ENCODE measurements at regions not wholly inside any gene's neighbourhood (a gene's known extent, or its start where the extent isn't known, plus 50 kb on each side); places are given as distances from the start of the nearest gene placed in this dataset.

- no TSS peak for BruUV-seq (replicated peaks)
- POLR2A ChIA-PET = interaction anchor here (0.8 kb wide), 1 partner anchor 50 kb away, joined by 7 read pairs; no protein-coding TSS in a partner anchor
- CTCF ChIA-PET = interaction anchor here (0.7 to 3.9 kb wide), 15 partner anchors 14 to 820 kb away, joined by 3 to 89 read pairs (median 4); no protein-coding TSS in a partner anchor
- peak overlapping the region; percentile 10 for H3K4me2 ChIP-seq (ENCODE audit: insufficient read depth, low read length)
- H3K79me2 ChIP-seq (ENCODE audit: control insufficient read depth, insufficient read depth, low read length) = no peaks in the 10 kb centered on the region
- dilution Hi-C loops (cut with MboI; ENCODE audit: extremely low pct_ligation_motif_present, low sequenced_read_pairs) = no loop called here
- no peak overlapping the region for H3K9ac ChIP-seq (replicated peaks; ENCODE audit: extremely low read depth, insufficient read depth, low read length)
- no peak overlapping the region for H2AFZ ChIP-seq (ENCODE audit: low read depth, low read length)
- no peak overlapping the region for H3K4me3 ChIP-seq (replicated peaks in 1 of 3; ENCODE audit: insufficient read depth in 1 of 3, low read depth in 1 of 3, low read length in 3 of 3)
- intact Hi-C loops (cut with micrococcal nuclease) = loop anchor here (1.0 to 10.0 kb wide), 2 partner anchors 50 to 352 kb away; no protein-coding TSS in a partner anchor
- TF ChIP-seq MYC (IDR thresholded peaks at IDR 0.05; ENCODE audit: low read depth, low read length) (no peak), FOS (IDR thresholded peaks at IDR 0.05; ENCODE audit: borderline replicate concordance, insufficient read depth, low read length) (no peak), POLR2AphosphoS5 (IDR thresholded peaks at IDR 0.05; ENCODE audit: insufficient read depth, low read depth, low read length) (no peak), GATA2 (IDR thresholded peaks at IDR 0.05; ENCODE audit: insufficient read depth, insufficient read length, low read depth, low read length) (no peak), MAX (IDR thresholded peaks at IDR 0.05; ENCODE audit: insufficient read depth, insufficient read length) (no peak), CTCF (IDR thresholded peaks at IDR 0.05; ENCODE audit: extremely low read depth in 1 of 2, insufficient read depth in 1 of 2, low read depth in 1 of 2, low read length in 2 of 2) (no peak), EZH2 (IDR thresholded peaks at IDR 0.05; ENCODE audit: borderline replicate concordance, low read depth, low read length, severe bottlenecking) (no peak), JUN (IDR thresholded peaks at IDR 0.05; ENCODE audit: borderline replicate concordance, insufficient read depth, insufficient read length, low read depth) (no peak), POLR2A (IDR thresholded peaks at IDR 0.05; ENCODE audit: low read depth, low read length) (no peak)
- no peak overlapping the region for H3K27ac ChIP-seq (ENCODE audit: insufficient read depth, low read depth, low read length)
- no peaks in the 10 kb centered on the region for H3K36me3 ChIP-seq (ENCODE audit: control insufficient read depth in 2 of 2, extremely low read depth in 1 of 2, insufficient read depth in 2 of 2, low read length in 2 of 2)
- H3K9me3 ChIP-seq (replicated peaks; ENCODE audit: control insufficient read depth, insufficient read depth, low read length) = no peaks in the 10 kb centered on the region
- FAIRE-seq (no peak), DNase-seq (ENCODE audit: low read depth, low spot score) (peak; percentile 63)
- no peaks in the 10 kb centered on the region for H4K20me1 ChIP-seq (replicated peaks; ENCODE audit: control insufficient read depth, extremely low read depth, insufficient read depth, low read length)
- no peaks in the 10 kb centered on the region for H3K27me3 ChIP-seq (ENCODE audit: control insufficient read depth in 2 of 2, insufficient read depth in 2 of 2, low read length in 2 of 2)
- no peaks in the 10 kb centered on the region for H3K9me1 ChIP-seq (replicated peaks; ENCODE audit: control insufficient read depth, extremely low read depth, insufficient read depth, low read length)
- H3K4me1 ChIP-seq (ENCODE audit: control insufficient read depth, extremely low read depth, insufficient read depth, low read length) = peaks cover 5% of the 10 kb centered on the region
These were observed 79.5 kb upstream of the PREP start for GRCh38 chr6:105482227-105482844.
